IMR-90 (cell line): ENCODE measurements at regions not wholly inside any gene's neighbourhood (a gene's known extent, or its start where the extent isn't known, plus 50 kb on each side); places are given as distances from the start of the nearest gene placed in this dataset.

Source experiments
- ATAC-seq: fragments of 200-7000 bp; cut with Tn5 transposase; 2 replicates; pipeline ENCODE4 v1.9.1; 2020; ENCODE audit warnings: low read depth, mild to moderate bottlenecking, moderate library complexity
- BruUV-seq: library from RNA; stranded (reverse); fragments of 400-500 nt; replicated peaks from 2 replicates; lab custom pipeline; 2021; lab: Mats Ljungman, UMichigan
- CTCF ChIA-PET: fragments of 300-600 bp; formaldehyde crosslinking; extraction: SDS; loops from one replicate; lab custom pipeline; 2021; ENCODE audit warnings: antibody characterized with exemption; lab: Yijun Ruan, JAX
- POLR2A ChIA-PET: fragments of 300-600 bp; sonication (Branson Sonifier 250); formaldehyde crosslinking; loops from one replicate; lab custom pipeline; 2022; ENCODE audit warnings: antibody characterized with exemption; ENCODE audit not compliant: unreplicated experiment; lab: Charles Lee
- DNase-seq: peaks from one replicate; pipeline ENCODE4 v3.0.0; 2013
- H2AFZ ChIP-seq: replicated peaks from 2 replicates; pipeline ENCODE3; 2013; ENCODE audit warnings: low read length, mild to moderate bottlenecking; ENCODE audit not compliant: poor library complexity
- H2AK5ac ChIP-seq: 2 replicates; pipeline ENCODE4 v1.6.1; 2013; ENCODE audit warnings: low read depth, low read length, inconsistent platforms
- H2AK9ac ChIP-seq: replicated peaks from 2 replicates; pipeline ENCODE3; 2013; ENCODE audit warnings: mild to moderate bottlenecking, low read depth, low read length, moderate library complexity; ENCODE audit not compliant: poor library complexity
- H2BK120ac ChIP-seq: 2 replicates; pipeline ENCODE4 v1.6.1; 2013; ENCODE audit warnings: low read depth, low read length, inconsistent platforms
- H2BK15ac ChIP-seq: 3 replicates; pipeline ENCODE4 v1.6.1; 2013; ENCODE audit warnings: low read depth, low read length, inconsistent platforms
- H2BK20ac ChIP-seq: 2 replicates; pipeline ENCODE4 v1.6.1; 2013; ENCODE audit warnings: low read depth, mild to moderate bottlenecking, inconsistent platforms, low read length, moderate library complexity
- H2BK5ac ChIP-seq: 2 replicates; pipeline ENCODE4 v1.6.1; 2013; ENCODE audit warnings: mild to moderate bottlenecking, low read depth, low read length, inconsistent platforms; ENCODE audit not compliant: poor library complexity, severe bottlenecking
- H3K14ac ChIP-seq: replicated peaks from 2 replicates; pipeline ENCODE4 v1.6.1; 2013; ENCODE audit warnings: low read depth, low read length, inconsistent platforms
- H3K18ac ChIP-seq: 2 replicates; pipeline ENCODE4 v1.6.1; 2013; ENCODE audit warnings: low read depth, low read length, control low read depth
- H3K23ac ChIP-seq: 2 replicates; pipeline ENCODE4 v1.6.1; 2013; ENCODE audit warnings: low read depth, low read length, inconsistent platforms
- H3K27ac ChIP-seq: 2 replicates; pipeline ENCODE4 v1.5.1; 2013; ENCODE audit warnings: mild to moderate bottlenecking, control low read depth, low read length; ENCODE audit not compliant: insufficient read depth
- H3K27me3 ChIP-seq: 2 replicates; pipeline ENCODE4 v1.6.1; 2013; ENCODE audit warnings: low read length; ENCODE audit not compliant: control insufficient read depth, insufficient read depth
- H3K36me3 ChIP-seq: 2 replicates; pipeline ENCODE4 v1.6.1; 2013; ENCODE audit warnings: low read length, mixed read lengths; ENCODE audit not compliant: control insufficient read depth, insufficient read depth
- H3K4ac ChIP-seq: 2 replicates; pipeline ENCODE4 v1.6.1; 2013; ENCODE audit warnings: low read depth, low read length, inconsistent platforms
- H3K4me1 ChIP-seq: 2 replicates; pipeline ENCODE4 v1.6.1; 2013; ENCODE audit warnings: low read length, mixed read lengths; ENCODE audit not compliant: control insufficient read depth, insufficient read depth
- H3K4me2 ChIP-seq: 2 replicates; pipeline ENCODE4 v1.6.1; 2013; ENCODE audit warnings: low read depth, mild to moderate bottlenecking, control low read depth, low read length, moderate library complexity
- H3K4me3 ChIP-seq: 2 replicates; pipeline ENCODE4 v1.5.1; 2013; ENCODE audit warnings: low read depth, mild to moderate bottlenecking, control low read depth, low read length, moderate library complexity; ENCODE audit not compliant: insufficient read depth
- H3K56ac ChIP-seq: 2 replicates; pipeline ENCODE4 v1.6.1; 2013; ENCODE audit warnings: low read length, inconsistent platforms; ENCODE audit not compliant: insufficient read depth; ENCODE audit errors: extremely low read depth
- H3K79me1 ChIP-seq, 2 experiments: 2 replicates each; pipeline ENCODE4 v1.6.1; 2013; ENCODE audit warnings: low read length in 2 of 2, inconsistent platforms in 1 of 2, low read depth in 1 of 2
- H3K9ac ChIP-seq: 2 replicates; pipeline ENCODE4 v1.6.1; 2013; ENCODE audit warnings: low read depth, low read length, control low read depth
- H3K9me1 ChIP-seq: 2 replicates; pipeline ENCODE4 v1.6.1; 2013; ENCODE audit warnings: low read length, inconsistent platforms; ENCODE audit not compliant: insufficient read depth
- H3K9me3 ChIP-seq: 2 replicates; pipeline ENCODE4 v1.6.1; 2013; ENCODE audit warnings: low read length; ENCODE audit not compliant: control insufficient read depth, insufficient read depth
- H4K20me1 ChIP-seq: 2 replicates; pipeline ENCODE4 v1.6.1; 2013; ENCODE audit warnings: low read length, inconsistent platforms; ENCODE audit not compliant: insufficient read depth
- H4K5ac ChIP-seq: 2 replicates; pipeline ENCODE4 v1.6.1; 2013; ENCODE audit warnings: mild to moderate bottlenecking, low read depth, low read length, control low read depth
- H4K8ac ChIP-seq, 2 experiments: 2 replicates each; pipeline ENCODE4 v1.6.1; 2013; ENCODE audit warnings: low read depth in 2 of 2, low read length in 2 of 2, control low read depth in 1 of 2, inconsistent platforms in 1 of 2
- H4K91ac ChIP-seq: 2 replicates; pipeline ENCODE4 v1.6.1; 2013; ENCODE audit warnings: low read depth, low read length, inconsistent platforms; ENCODE audit not compliant: insufficient read depth
- BHLHE40 ChIP-seq: fragments of 150-350 bp; IDR thresholded peaks from 2 replicates; pipeline ENCODE4 v1.6.1; 2016; ENCODE audit warnings: mild to moderate bottlenecking, low read depth, low read length
- CHD1 ChIP-seq: IDR thresholded peaks from 2 replicates; pipeline ENCODE4 v1.6.1; 2012; ENCODE audit warnings: low read depth, low read length, improper control_type of control experiment
- MAFK ChIP-seq: IDR thresholded peaks from 2 replicates; pipeline ENCODE4 v1.6.1; 2012; ENCODE audit warnings: low read depth, low read length, improper control_type of control experiment
- MAZ ChIP-seq: IDR thresholded peaks from 2 replicates; pipeline ENCODE4 v1.6.1; 2012; ENCODE audit warnings: low read depth, mild to moderate bottlenecking, low read length, improper control_type of control experiment, moderate library complexity, borderline replicate concordance
- WGBS, 2 experiments: methylation state at CpG; one replicate each; pipeline versions ENCODE4 v1.1.5 to v1.1.7; 2013; ENCODE audit warnings: missing lambda C conversion rate in 2 of 2; ENCODE audit not compliant: insufficient read length in 1 of 2; ENCODE audit errors: extremely low coverage in 2 of 2; 5-methylcytosine and 5-hydroxymethylcytosine counted together
- dilution Hi-C: fragments of 300-500 bp; cut with HindIII; formaldehyde crosslinking; loops from one replicate; pipeline ENCODE4 v1.14.3; 2018; ENCODE audit warnings: low sequenced_read_pairs; ENCODE audit not compliant: unreplicated experiment
- in situ Hi-C: fragments of 300-500 bp; cut with MboI; formaldehyde crosslinking; loops from 3 replicates; pipeline ENCODE4 v1.14.3; 2019; ENCODE audit warnings: low sequenced_read_pairs, inconsistent platforms, mixed read lengths
- intact Hi-C: fragments of 100-400 bp; cut with micrococcal nuclease; formaldehyde crosslinking; loops from 2 replicates; pipeline ENCODE4 v1.10.0; 2022
- TF ChIP-seq, protein P1 (sequence below): fragments of 150-350 bp; IDR thresholded peaks from 2 replicates; pipeline ENCODE4 v1.6.1; 2017; ENCODE audit warnings: mild to moderate bottlenecking, antibody characterized with exemption, low read length, low read depth

DNA sequence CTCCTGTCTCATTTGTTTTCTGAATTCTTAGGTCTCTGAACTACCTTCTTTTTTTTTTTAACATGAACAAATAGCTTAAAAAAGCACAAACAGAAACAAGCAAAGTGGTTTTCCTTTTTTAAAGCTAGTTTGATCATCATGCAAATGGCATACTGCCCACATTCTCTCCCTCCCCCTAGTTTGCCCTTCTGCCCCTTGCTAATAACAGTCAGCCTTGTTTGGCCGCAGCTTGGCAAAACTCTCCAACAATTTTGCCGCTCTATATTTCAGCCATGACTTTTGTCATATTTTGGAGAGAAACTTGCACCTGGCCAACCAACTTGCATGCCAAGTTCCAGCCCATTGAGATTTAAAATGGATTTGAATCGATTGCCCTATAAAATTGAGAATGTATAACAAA lies 666.0 kb upstream of the NR2F2 start:
- DNase-seq (no peak), ATAC-seq (no peak)
- H3K4ac ChIP-seq = no peak overlapping the region
- no peak overlapping the region for H3K14ac ChIP-seq
- H2BK120ac ChIP-seq = no peak overlapping the region
- H3K9ac ChIP-seq = no peak overlapping the region
- peaks cover 10% of the 10 kb centered on the region for H3K4me1 ChIP-seq
- no peak overlapping the region for H2AK5ac ChIP-seq
- dilution Hi-C loops (no loop called here), intact Hi-C loops (loop anchor here (10.0 kb wide), 1 partner anchor 400 kb away; no protein-coding TSS in a partner anchor), in situ Hi-C loops (no loop called here)
- H3K79me1 ChIP-seq = no peaks in the 10 kb centered on the region
- no peak overlapping the region for H2BK15ac ChIP-seq
- H2BK20ac ChIP-seq = no peak overlapping the region
- WGBS, 2 experiments = 80% methylated on average over 1 of the region's 3 CpGs; no CpG with 5 or more reads in 1 of the 2 experiments
- H4K8ac ChIP-seq = no peak overlapping the region
- no peak overlapping the region for H3K23ac ChIP-seq
- ChIA-PET CTCF (no interaction called here), POLR2A (interaction anchor here (0.6 kb wide), 1 partner anchor 16 kb away, joined by 4 read pairs; no protein-coding TSS in a partner anchor)
- H3K4me3 ChIP-seq = no peak overlapping the region
- no peaks in the 10 kb centered on the region for H3K9me1 ChIP-seq
- no peak overlapping the region for H2AK9ac ChIP-seq
- TF ChIP-seq, protein P1, sequence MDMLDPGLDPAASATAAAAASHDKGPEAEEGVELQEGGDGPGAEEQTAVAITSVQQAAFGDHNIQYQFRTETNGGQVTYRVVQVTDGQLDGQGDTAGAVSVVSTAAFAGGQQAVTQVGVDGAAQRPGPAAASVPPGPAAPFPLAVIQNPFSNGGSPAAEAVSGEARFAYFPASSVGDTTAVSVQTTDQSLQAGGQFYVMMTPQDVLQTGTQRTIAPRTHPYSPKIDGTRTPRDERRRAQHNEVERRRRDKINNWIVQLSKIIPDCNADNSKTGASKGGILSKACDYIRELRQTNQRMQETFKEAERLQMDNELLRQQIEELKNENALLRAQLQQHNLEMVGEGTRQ = no peak
- no peak for TF ChIP-seq CHD1
- TF ChIP-seq MAZ = no peak
- TF ChIP-seq MAFK = no peak
- TF ChIP-seq BHLHE40 = no peak
- no peaks in the 10 kb centered on the region for H3K36me3 ChIP-seq
- no peak overlapping the region for H2BK5ac ChIP-seq
- no peaks in the 10 kb centered on the region for H3K9me3 ChIP-seq
- no peak overlapping the region for H3K56ac ChIP-seq
- no peak overlapping the region for H2AFZ ChIP-seq
- H3K18ac ChIP-seq = no peak overlapping the region
- no peak overlapping the region for H4K91ac ChIP-seq
- no peak overlapping the region for H3K4me2 ChIP-seq
- H3K27me3 ChIP-seq = no peaks in the 10 kb centered on the region
- no peak overlapping the region for H3K27ac ChIP-seq
- BruUV-seq = no TSS peak
- no peaks in the 10 kb centered on the region for H4K20me1 ChIP-seq
- H4K5ac ChIP-seq = no peak overlapping the region
